BJ (cell line): ENCODE measurements at regions not wholly inside any gene's neighbourhood (a gene's known extent, or its start where the extent isn't known, plus 50 kb on each side); places are given as distances from the start of the nearest gene placed in this dataset.

Source experiments
- CTCF ChIA-PET: fragments of 350-600 bp; formaldehyde crosslinking; extraction: SDS; loops from one replicate; lab custom pipeline; 2021; ENCODE audit warnings: antibody characterized with exemption, inconsistent platforms; lab: Yijun Ruan, JAX
- POLR2A ChIA-PET: fragments of 300-600 bp; sonication (Branson Sonifier 250); formaldehyde crosslinking; extraction: SDS; loops from one replicate; lab custom pipeline; 2021; ENCODE audit warnings: antibody characterized with exemption; lab: Charles Lee
- DNase-seq: peaks from one replicate; pipeline ENCODE4 v3.0.0-alpha.2; 2011; ENCODE audit warnings: low read depth
- H3K27me3 ChIP-seq: 2 replicates; pipeline ENCODE4 v1.6.0; 2011; ENCODE audit warnings: low read length; ENCODE audit not compliant: control insufficient read depth, insufficient read depth
- H3K36me3 ChIP-seq: 2 replicates; pipeline ENCODE4 v1.5.1; 2011; ENCODE audit warnings: low read length; ENCODE audit not compliant: control insufficient read depth, insufficient read depth
- H3K4me3 ChIP-seq: 2 replicates; pipeline ENCODE4 v1.5.1; 2011; ENCODE audit warnings: low read depth, mild to moderate bottlenecking, control low read depth, low read length
- CTCF ChIP-seq: IDR thresholded peaks from 2 replicates; pipeline ENCODE4 v1.5.1; 2011; ENCODE audit warnings: low read depth, mild to moderate bottlenecking, control low read depth, inconsistent platforms, low read length, moderate library complexity; ENCODE audit not compliant: insufficient read depth

GRCh38 chr4:128376958-128377357, 89.3 kb upstream of the PGRMC2 start:
- TF ChIP-seq CTCF = no peak
- DNase-seq = no peak
- POLR2A ChIA-PET = no interaction called here
- CTCF ChIA-PET = no interaction called here
- H3K4me3 ChIP-seq = no peak overlapping the region
- H3K36me3 ChIP-seq = no peaks in the 10 kb centered on the region
- no peaks in the 10 kb centered on the region for H3K27me3 ChIP-seq

GRCh38 chr4:128376303-128376702, 88.7 kb upstream of the PGRMC2 start:
- TF ChIP-seq CTCF = no peak
- H3K36me3 ChIP-seq = no peaks in the 10 kb centered on the region
- ChIA-PET CTCF (no interaction called here), POLR2A (no interaction called here)
- no peaks in the 10 kb centered on the region for H3K27me3 ChIP-seq
- no peak overlapping the region for H3K4me3 ChIP-seq
- DNase-seq = no peak

- H3K27me3 ChIP-seq = no peaks in the 10 kb centered on the region
- H3K36me3 ChIP-seq = no peaks in the 10 kb centered on the region
- no peak overlapping the region for H3K4me3 ChIP-seq
- TF ChIP-seq CTCF = no peak
- ChIA-PET POLR2A (no interaction called here), CTCF (no interaction called here)
- DNase-seq = no peak
These were observed 86.0 kb upstream of the PGRMC2 start for GRCh38 chr4:128373628-128374027.

GRCh38 chr4:128371876-128372275, 84.3 kb upstream of the PGRMC2 start:
- H3K36me3 ChIP-seq = no peaks in the 10 kb centered on the region
- no peak for DNase-seq
- no peak for TF ChIP-seq CTCF
- no peaks in the 10 kb centered on the region for H3K27me3 ChIP-seq
- no peak overlapping the region for H3K4me3 ChIP-seq
- ChIA-PET POLR2A (interaction anchor here (0.6 kb wide), 1 partner anchor 85 kb away, joined by 6 read pairs; no protein-coding TSS in a partner anchor), CTCF (no interaction called here)

- Histone ChIP-seq H3K4me3 (no peak overlapping the region), H3K36me3 (no peaks in the 10 kb centered on the region), H3K27me3 (no peaks in the 10 kb centered on the region)
- no peak for TF ChIP-seq CTCF
- CTCF ChIA-PET = interaction anchor here (0.6 kb wide), 1 partner anchor 972 kb away, joined by 4 read pairs; no protein-coding TSS in a partner anchor
- POLR2A ChIA-PET = interaction anchor here (0.6 kb wide), 1 partner anchor 84 kb away, joined by 6 read pairs; no protein-coding TSS in a partner anchor
- no peak for DNase-seq
These were observed 83.6 kb upstream of the PGRMC2 start for GRCh38 chr4:128371001-128371777.
